CD4-positive, CD25-positive, alpha-beta regulatory T cell (primary cell): ENCODE measurements at regions not wholly inside any gene's neighbourhood (a gene's known extent, or its start where the extent isn't known, plus 50 kb on each side); places are given as distances from the start of the nearest gene placed in this dataset.
"Not testable (repeated sequence)": the region's sequence is repeated elsewhere in the genome, so short reads cannot be mapped to it uniquely, and the experiment has no call there.

Source experiments
- ATAC-seq, 2 donors: fragments of 150-1000 bp; cut with Tn5 transposase; one replicate each; pipeline ENCODE4 v1.10.0; 2021; ENCODE audit warnings: low read depth in 2 of 2, moderate number of reproducible peaks in 2 of 2, moderate library complexity in 1 of 2
- DNase-seq, 3 donors: peaks; one replicate each; pipeline versions ENCODE4 v3.0.0 to v3.0.0-alpha.2; 2012 to 2022; ENCODE audit warnings: mixed read lengths in 1 of 3
- H3K27ac ChIP-seq: one replicate; pipeline ENCODE4 v1.7.0; 2013; ENCODE audit warnings: mild to moderate bottlenecking, low read length; ENCODE audit not compliant: insufficient read depth, poor library complexity, severe bottlenecking
- H3K27me3 ChIP-seq: one replicate; pipeline ENCODE4 v1.7.0; 2013; ENCODE audit warnings: low read length; ENCODE audit not compliant: control insufficient read depth, insufficient read depth
- H3K36me3 ChIP-seq: one replicate; pipeline ENCODE4 v1.7.0; 2013; ENCODE audit warnings: mild to moderate bottlenecking, low read length, moderate library complexity; ENCODE audit not compliant: control insufficient read depth, insufficient read depth
- H3K4me1 ChIP-seq: 2 replicates; pipeline ENCODE4 v1.7.0; 2013; ENCODE audit warnings: mild to moderate bottlenecking, low read length; ENCODE audit not compliant: insufficient read depth, control insufficient read depth, poor library complexity, severe bottlenecking
- H3K4me3 ChIP-seq: one replicate; pipeline ENCODE4 v1.7.0; 2013; ENCODE audit warnings: low read depth, mild to moderate bottlenecking, low read length, moderate library complexity
- H3K9me3 ChIP-seq, 2 experiments: 1 replicate in 1 of 2; 2 replicates in 1 of 2; pipeline ENCODE4 v1.7.0; 2013; ENCODE audit warnings: low read length in 2 of 2, mild to moderate bottlenecking in 1 of 2, moderate library complexity in 1 of 2; ENCODE audit not compliant: control insufficient read depth in 2 of 2
- H3K27ac Mint-ChIP-seq, 3 donors: one replicate each; pipeline ENCODE4 v1.8.0; 2020 to 2022; ENCODE audit warnings: mild to moderate bottlenecking in 3 of 3, mixed read lengths in 3 of 3, moderate library complexity in 2 of 3
- H3K27me3 Mint-ChIP-seq: one replicate; pipeline ENCODE4 v1.8.0; 2022; ENCODE audit warnings: mild to moderate bottlenecking, mixed read lengths
- H3K36me3 Mint-ChIP-seq: one replicate; pipeline ENCODE4 v1.8.0; 2020; ENCODE audit warnings: mixed read lengths
- H3K4me1 Mint-ChIP-seq, 4 donors: one replicate each; pipeline ENCODE4 v1.8.0; 2020 to 2022; ENCODE audit warnings: mixed read lengths in 4 of 4, mild to moderate bottlenecking in 1 of 4
- H3K4me3 Mint-ChIP-seq, 4 donors: one replicate each; pipeline ENCODE4 v1.8.0; 2020 to 2022; ENCODE audit warnings: mild to moderate bottlenecking in 4 of 4, mixed read lengths in 4 of 4, moderate library complexity in 3 of 4
- H3K9me3 Mint-ChIP-seq, 7 donors: one replicate each; pipeline ENCODE4 v1.8.0; 2020 to 2022; ENCODE audit warnings: mixed read lengths in 7 of 7, mild to moderate bottlenecking in 3 of 7, moderate library complexity in 2 of 7

DNA sequence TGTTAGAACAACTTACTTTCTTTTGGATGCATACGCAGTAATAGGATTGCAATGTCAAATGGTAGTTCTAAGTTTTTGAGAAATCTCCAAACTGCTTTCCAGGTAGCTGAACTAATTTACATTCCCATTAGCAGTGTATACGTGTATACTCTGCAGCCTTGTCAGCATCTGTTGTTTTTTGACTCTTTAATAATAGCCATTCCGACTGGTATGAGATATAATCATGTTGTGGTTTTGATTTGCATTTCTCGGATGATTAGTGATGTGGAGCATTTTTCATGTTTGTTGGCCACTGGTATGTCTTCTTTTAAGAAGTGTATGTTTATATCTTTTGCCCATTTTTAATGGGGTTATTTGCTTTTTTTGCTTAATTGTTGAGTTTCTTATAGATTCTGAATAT is 76.9 kb upstream of the HNRNPA1L2 start:
- H3K9me3 Mint-ChIP-seq, result not testable (repeated sequence)

DNA sequence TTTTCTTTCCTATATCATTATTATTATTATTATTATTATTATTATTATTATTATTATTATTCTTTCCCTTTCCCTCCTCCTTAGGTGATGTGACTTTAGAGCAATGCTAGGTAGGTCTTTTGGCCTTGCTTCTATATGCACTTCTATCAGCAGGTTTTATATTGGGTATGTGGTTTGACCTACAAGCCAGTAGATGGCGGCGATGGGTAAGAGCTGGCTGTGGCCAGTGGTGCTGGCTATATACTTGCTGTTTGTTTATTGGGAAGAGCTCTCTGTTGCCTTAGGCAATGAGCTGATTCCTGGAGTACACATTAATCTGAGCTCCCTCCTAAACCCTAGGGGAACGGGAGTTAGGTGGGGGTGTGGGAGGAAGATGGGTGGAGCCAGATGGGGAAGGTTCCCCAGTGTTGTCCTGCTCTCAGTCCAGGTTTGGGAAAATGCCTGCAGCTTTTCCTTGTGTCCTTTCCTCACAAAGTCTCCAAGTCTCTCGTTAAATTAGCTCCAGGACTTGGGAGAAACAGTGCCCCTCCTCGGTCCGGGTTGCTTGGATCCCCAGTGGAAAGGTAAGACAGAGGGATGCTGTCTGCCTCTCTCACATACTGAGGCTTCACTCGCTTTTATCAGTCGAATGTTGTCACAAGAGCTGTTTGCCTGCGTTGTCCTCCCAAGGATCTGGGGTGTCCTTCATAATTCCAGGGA is 72.2 kb upstream of the HNRNPA1L2 start:
- not testable (repeated sequence) for H3K9me3 ChIP-seq, H3K27me3 Mint-ChIP-seq, H3K27ac Mint-ChIP-seq, H3K36me3 Mint-ChIP-seq, H3K9me3 Mint-ChIP-seq, H3K4me1 ChIP-seq, H3K4me3 ChIP-seq, H3K27me3 ChIP-seq, H3K27ac ChIP-seq, H3K4me1 Mint-ChIP-seq, H3K36me3 ChIP-seq, H3K4me3 Mint-ChIP-seq
- ATAC-seq (peak in 1 of 2 donors; percentile 60), DNase-seq (peak in 2 of 3 donors; percentile 4 to 39)

More for the DNA sequence above, 76.9 kb upstream of the HNRNPA1L2 start:
- ATAC-seq, H3K27me3 Mint-ChIP-seq, DNase-seq, H3K4me1 Mint-ChIP-seq, H3K4me1 ChIP-seq, H3K27ac Mint-ChIP-seq, H3K27ac ChIP-seq, H3K4me3 ChIP-seq, H3K4me3 Mint-ChIP-seq, H3K27me3 ChIP-seq, H3K36me3 ChIP-seq, H3K9me3 ChIP-seq, H3K36me3 Mint-ChIP-seq: not testable (repeated sequence)

DNA sequence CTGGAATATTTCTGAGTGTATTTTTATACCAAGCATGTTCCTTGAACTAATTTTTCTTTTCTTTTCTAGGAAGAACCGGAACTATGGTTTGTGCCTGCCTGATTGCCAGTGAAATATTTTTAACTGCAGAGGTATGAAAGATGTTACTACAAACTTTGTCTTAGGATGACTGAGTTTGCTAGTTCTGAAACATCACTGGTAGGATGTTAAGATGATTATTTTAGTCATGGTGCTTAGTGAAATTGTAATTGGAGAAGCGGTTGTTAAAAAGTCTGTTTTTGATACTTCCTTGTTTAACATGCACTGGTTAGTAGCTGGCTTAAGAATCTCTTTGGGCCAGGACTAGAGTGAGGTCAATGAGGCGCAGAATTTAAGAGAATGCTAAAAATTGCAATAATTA is 71.1 kb upstream of the HNRNPA1L2 start:
- not testable (repeated sequence) for H3K27ac Mint-ChIP-seq, H3K4me1 ChIP-seq, H3K9me3 Mint-ChIP-seq, H3K36me3 Mint-ChIP-seq, H3K36me3 ChIP-seq, H3K27me3 ChIP-seq, DNase-seq, H3K4me3 ChIP-seq, ATAC-seq, H3K27ac ChIP-seq, H3K4me1 Mint-ChIP-seq, H3K27me3 Mint-ChIP-seq, H3K4me3 Mint-ChIP-seq, H3K9me3 ChIP-seq

DNA sequence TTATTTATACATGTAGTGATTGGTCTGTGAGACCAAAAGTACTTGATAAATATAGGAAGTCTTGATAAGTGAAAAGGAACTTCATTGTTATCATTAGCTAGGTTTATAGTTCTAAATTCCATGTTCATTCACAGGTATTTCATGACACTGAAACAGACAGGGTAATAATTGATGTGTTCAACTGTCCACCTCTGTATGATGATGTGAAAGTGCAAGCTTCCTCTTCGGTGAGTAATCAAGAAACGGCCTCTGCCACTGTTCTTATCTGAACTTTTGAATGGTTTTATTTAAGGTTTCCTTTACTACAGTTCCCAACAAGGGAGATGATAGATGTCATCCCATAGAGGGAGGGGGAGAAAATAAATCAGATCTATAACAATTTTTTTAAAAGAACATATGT is 59.3 kb upstream of the HNRNPA1L2 start:
- H3K9me3 ChIP-seq, H3K27ac Mint-ChIP-seq, ATAC-seq, H3K27me3 ChIP-seq, H3K27ac ChIP-seq, H3K36me3 ChIP-seq, DNase-seq, H3K4me3 ChIP-seq, H3K9me3 Mint-ChIP-seq, H3K36me3 Mint-ChIP-seq, H3K4me3 Mint-ChIP-seq, H3K4me1 Mint-ChIP-seq, H3K4me1 ChIP-seq: not testable (repeated sequence)
- H3K27me3 Mint-ChIP-seq, result peaks cover 13% of the 10 kb centered on the region
